CD4-positive, alpha-beta T cell treated with Interleukin-4 for 1 hour (primary cell): ENCODE measurements at regions not wholly inside any gene's neighbourhood (a gene's known extent, or its start where the extent isn't known, plus 50 kb on each side); places are given as distances from the start of the nearest gene placed in this dataset.
"Not testable (repeated sequence)": the region's sequence is repeated elsewhere in the genome, so short reads cannot be mapped to it uniquely, and the experiment has no call there.

Experiments used
- DNase-seq, 2 donors: peaks; one replicate each; pipeline ENCODE4 v3.0.0-alpha.2; 2020 to 2022

DNA sequence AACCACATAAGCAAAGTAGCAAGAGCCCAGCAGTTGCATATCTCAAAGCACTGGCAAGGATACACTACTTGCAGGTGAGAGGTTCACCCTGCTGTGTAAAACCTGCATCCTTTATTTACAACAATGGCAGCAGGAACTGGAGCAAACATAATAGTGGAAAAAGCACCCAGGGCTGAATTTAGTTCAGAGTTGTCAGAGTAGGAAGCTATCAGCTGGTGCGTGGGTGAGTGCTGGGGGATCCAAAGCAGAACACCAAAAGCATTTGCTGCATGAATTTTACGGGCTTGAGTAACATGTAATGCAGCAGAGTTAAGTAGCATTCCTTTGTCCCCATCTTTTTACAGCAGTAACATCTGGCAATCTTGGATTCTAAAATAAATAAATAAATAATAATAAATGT lies 73.5 kb upstream of the SRD5A2 start:
- DNase-seq = no peak

DNA sequence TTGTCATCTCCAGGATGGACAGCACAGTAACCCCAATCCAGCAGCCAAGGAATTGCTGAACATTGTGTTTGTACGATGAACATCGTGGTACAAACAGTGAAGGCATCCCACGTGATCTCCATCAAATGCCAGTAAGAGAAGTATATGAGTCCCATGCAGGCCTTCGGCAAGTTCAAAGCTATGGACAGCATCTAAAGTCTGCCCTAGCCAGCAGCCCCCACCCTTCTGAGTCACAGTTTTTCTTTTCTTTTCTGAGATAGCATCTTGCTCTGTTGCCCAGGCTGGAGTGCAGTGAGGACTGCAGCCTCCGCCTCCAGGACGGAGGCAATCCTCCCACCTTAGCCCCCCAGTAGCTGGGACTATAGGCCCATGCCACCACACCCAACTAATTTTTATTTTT lies 71.0 kb upstream of the SRD5A2 start:
- no peak for DNase-seq

GRCh38 chr2:31651267-31651666 lies 70.5 kb upstream of the SRD5A2 start:
- DNase-seq = no peak

- no peak for DNase-seq
Observed at GRCh38 chr2:31644551-31644950, 63.8 kb upstream of the SRD5A2 start.

- DNase-seq = no peak
Observed at GRCh38 chr2:31642707-31643106, 62.0 kb upstream of the SRD5A2 start.

DNA sequence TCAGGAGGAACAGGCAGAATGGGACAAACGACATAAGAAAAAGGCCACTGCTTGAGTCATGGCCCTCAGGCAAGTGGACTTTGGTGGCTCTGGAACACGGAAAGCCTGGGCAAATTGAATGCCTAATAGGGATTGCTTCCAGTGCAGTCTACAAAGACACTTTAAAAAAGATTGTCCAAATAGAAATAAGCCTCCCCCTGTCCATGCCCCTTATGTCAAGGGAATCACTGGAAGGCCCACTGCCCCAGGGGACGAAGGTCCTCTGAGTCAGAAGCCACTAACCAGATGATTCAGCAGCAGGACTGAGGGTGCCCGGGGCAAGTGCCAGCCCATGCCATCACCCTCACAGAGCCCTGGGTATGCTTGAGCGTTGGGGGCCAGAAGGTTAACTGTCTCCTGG lies 51.5 kb upstream of the SRD5A2 start:
- DNase-seq = not testable (repeated sequence)
